Keratinocyte (primary cell): ENCODE measurements at regions not wholly inside any gene's neighbourhood (a gene's known extent, or its start where the extent isn't known, plus 50 kb on each side); places are given as distances from the start of the nearest gene placed in this dataset.
"Not testable (repeated sequence)": the region's sequence is repeated elsewhere in the genome, so short reads cannot be mapped to it uniquely, and the experiment has no call there.

Source experiments
- EZH2 ChIP-seq: IDR thresholded peaks from one replicate; pipeline ENCODE4 v1.6.1; 2012; ENCODE audit warnings: inconsistent platforms, mild to moderate bottlenecking, low read length, moderate library complexity
- TF ChIP-seq, protein P1 (sequence below), 3 experiments: IDR thresholded peaks in 1 of 3; conservative IDR thresholded peaks in 1 of 3; optimal IDR thresholded peaks in 1 of 3; 2 replicates in 2 of 3; 3 replicates in 1 of 3; pipeline versions ENCODE3 to v1.5.1; 2011; ENCODE audit warnings: low read length in 3 of 3, mild to moderate bottlenecking in 3 of 3, moderate library complexity in 2 of 3, control low read depth in 1 of 3, inconsistent platforms in 1 of 3; ENCODE audit not compliant: insufficient read depth in 2 of 3; ENCODE audit errors: extremely low read depth in 1 of 3

DNA sequence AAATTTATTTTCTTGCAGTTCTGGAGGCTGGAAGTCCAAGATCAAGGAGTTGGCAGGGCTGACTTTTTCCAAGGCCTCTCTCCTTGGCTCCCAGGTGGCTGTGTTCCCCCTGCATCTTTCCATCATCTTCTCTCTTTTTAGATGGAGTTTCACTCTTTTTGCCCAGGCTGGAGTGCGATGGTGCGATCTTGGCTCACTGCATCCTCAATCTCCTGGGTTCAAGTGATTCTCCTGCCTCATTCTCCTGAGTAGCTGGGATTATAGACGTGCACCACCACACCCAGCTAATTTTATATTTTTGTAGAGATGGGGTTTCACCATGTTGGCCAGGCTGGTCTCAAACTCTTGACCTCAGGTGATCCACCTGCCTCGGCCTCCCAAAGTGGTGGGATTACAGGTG lies 411.1 kb downstream of the RPS24 start:
- TF ChIP-seq, protein P1, sequence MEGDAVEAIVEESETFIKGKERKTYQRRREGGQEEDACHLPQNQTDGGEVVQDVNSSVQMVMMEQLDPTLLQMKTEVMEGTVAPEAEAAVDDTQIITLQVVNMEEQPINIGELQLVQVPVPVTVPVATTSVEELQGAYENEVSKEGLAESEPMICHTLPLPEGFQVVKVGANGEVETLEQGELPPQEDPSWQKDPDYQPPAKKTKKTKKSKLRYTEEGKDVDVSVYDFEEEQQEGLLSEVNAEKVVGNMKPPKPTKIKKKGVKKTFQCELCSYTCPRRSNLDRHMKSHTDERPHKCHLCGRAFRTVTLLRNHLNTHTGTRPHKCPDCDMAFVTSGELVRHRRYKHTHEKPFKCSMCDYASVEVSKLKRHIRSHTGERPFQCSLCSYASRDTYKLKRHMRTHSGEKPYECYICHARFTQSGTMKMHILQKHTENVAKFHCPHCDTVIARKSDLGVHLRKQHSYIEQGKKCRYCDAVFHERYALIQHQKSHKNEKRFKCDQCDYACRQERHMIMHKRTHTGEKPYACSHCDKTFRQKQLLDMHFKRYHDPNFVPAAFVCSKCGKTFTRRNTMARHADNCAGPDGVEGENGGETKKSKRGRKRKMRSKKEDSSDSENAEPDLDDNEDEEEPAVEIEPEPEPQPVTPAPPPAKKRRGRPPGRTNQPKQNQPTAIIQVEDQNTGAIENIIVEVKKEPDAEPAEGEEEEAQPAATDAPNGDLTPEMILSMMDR (optimal IDR thresholded peaks at IDR 0.05 in 1 of 3, IDR thresholded peaks at IDR 0.05 in 1 of 3, conservative IDR thresholded peaks at IDR 0.05 in 1 of 3; ENCODE audit: extremely low read depth in 1 of 3, insufficient read depth in 2 of 3, low read length in 3 of 3): not testable (repeated sequence)
- not testable (repeated sequence) for TF ChIP-seq EZH2
